HCT116 (cell line): ENCODE measurements at regions not wholly inside any gene's neighbourhood (a gene's known extent, or its start where the extent isn't known, plus 50 kb on each side); places are given as distances from the start of the nearest gene placed in this dataset.

Source experiments
- ATAC-seq: fragments of 200-7000 bp; cut with Tn5 transposase; 2 replicates; pipeline ENCODE4 v1.9.1; 2020; ENCODE audit warnings: mild to moderate bottlenecking, moderate library complexity
- BruUV-seq: library from RNA; stranded (reverse); fragments of 400-500 nt; replicated peaks from 2 replicates; lab custom pipeline; 2021; lab: Mats Ljungman, UMichigan
- CTCF ChIA-PET: fragments of 300-600 bp; sonication (Branson Sonifier 250); formaldehyde crosslinking; loops from one replicate; lab custom pipeline; 2021; ENCODE audit warnings: antibody characterized with exemption; lab: Charles Lee
- POLR2A ChIA-PET: fragments of 300-600, 350-600 bp; sonication (Branson Sonifier 250); formaldehyde crosslinking; loops from one replicate; lab custom pipeline; 2021; ENCODE audit warnings: antibody characterized with exemption; lab: Charles Lee
- RAD21 ChIA-PET, 2 experiments: fragments of 300-600 bp; sonication (Branson Sonifier 250); formaldehyde crosslinking; loops; one replicate each; lab custom pipeline; 2023; ENCODE audit warnings: low total read pairs in 2 of 2; ENCODE audit not compliant: uncharacterized antibody in 2 of 2, unreplicated experiment in 2 of 2, low non-redundant PET in 1 of 2; lab: Charles Lee
- DNase-seq: peaks from one replicate; pipeline ENCODE4 v3.0.0-alpha.2; 2010; ENCODE audit warnings: low read depth, low spot score
- H2AFZ ChIP-seq: fragments of 200-600 bp; shearing (Covaris generic), sonication (generic); 2 replicates; pipeline ENCODE4 v1.6.1; 2017; ENCODE audit warnings: low read depth, mixed run types, mixed read lengths, antibody characterized with exemption, low read length; ENCODE audit not compliant: poor library complexity, severe bottlenecking
- H3K27ac ChIP-seq: 2 replicates; pipeline ENCODE4 v1.5.1; 2012; ENCODE audit warnings: low read depth, low read length
- H3K27me3 ChIP-seq: fragments of 200-600 bp; sonication (generic); 2 replicates; pipeline ENCODE4 v1.6.1; 2016; ENCODE audit warnings: mixed run types, low read length, mixed read lengths; ENCODE audit not compliant: insufficient read depth
- H3K36me3 ChIP-seq, 2 experiments: fragments of 200-500 bp in 1 of 2; fragments of 200-600 bp in 1 of 2; sonication (Bioruptor generic) in 1 of 2; sonication (generic) in 1 of 2; 2 replicates each; pipeline versions ENCODE4 v1.5.1 to v1.6.1; 2014 to 2016; ENCODE audit warnings: low read length in 2 of 2, inconsistent platforms in 1 of 2, mixed read lengths in 1 of 2, mixed run types in 1 of 2; ENCODE audit not compliant: insufficient read depth in 2 of 2, control insufficient read depth in 1 of 2
- H3K4me1 ChIP-seq, 2 experiments: fragments of 200-600 bp in 1 of 2; sonication (generic) in 1 of 2; 2 replicates each; pipeline versions ENCODE4 v1.5.1 to v1.6.1; 2012 to 2017; ENCODE audit warnings: low read length in 2 of 2, inconsistent platforms in 1 of 2, mild to moderate bottlenecking in 1 of 2, mixed read lengths in 1 of 2, mixed run types in 1 of 2, moderate library complexity in 1 of 2; ENCODE audit not compliant: insufficient read depth in 2 of 2, control insufficient read depth in 1 of 2
- H3K4me2 ChIP-seq: fragments of 200-600 bp; sonication (generic); 2 replicates; pipeline ENCODE4 v1.6.1; 2017; ENCODE audit warnings: mixed run types, low read length, mixed read lengths
- H3K4me3 ChIP-seq, 2 experiments: fragments of 200-600 bp in 1 of 2; sonication (generic) in 1 of 2; replicated peaks in 1 of 2; 2 replicates each; pipeline ENCODE4 v1.5.1; 2011 to 2016; ENCODE audit warnings: low read length in 2 of 2, control low read depth in 1 of 2, low read depth in 1 of 2, mild to moderate bottlenecking in 1 of 2, mixed read lengths in 1 of 2, mixed run types in 1 of 2
- H3K79me2 ChIP-seq: fragments of 200-600 bp; sonication (generic); 2 replicates; pipeline ENCODE4 v1.6.1; 2017; ENCODE audit warnings: mild to moderate bottlenecking, mixed run types, low read length, moderate library complexity, mixed read lengths; ENCODE audit not compliant: insufficient read depth
- H3K9ac ChIP-seq: fragments of 200-600 bp; sonication (generic); 2 replicates; pipeline ENCODE4 v1.6.1; 2016; ENCODE audit warnings: low read length, mixed read lengths
- H3K9me2 ChIP-seq: fragments of 200-600 bp; sonication (generic), shearing (Covaris generic); 2 replicates; pipeline ENCODE4 v1.6.1; 2017; ENCODE audit warnings: mixed run types, mild to moderate bottlenecking, moderate library complexity; ENCODE audit not compliant: insufficient read depth
- H3K9me3 ChIP-seq, 2 experiments: fragments of 200-500 bp in 1 of 2; fragments of 200-600 bp in 1 of 2; sonication (Bioruptor generic) in 1 of 2; sonication (generic) in 1 of 2; 2 replicates each; pipeline ENCODE4 v1.6.1; 2014 to 2017; ENCODE audit warnings: low read length in 2 of 2, mixed read lengths in 2 of 2, inconsistent platforms in 1 of 2, low read depth in 1 of 2, mild to moderate bottlenecking in 1 of 2, mixed run types in 1 of 2, moderate library complexity in 1 of 2; ENCODE audit not compliant: control insufficient read depth in 1 of 2, insufficient read depth in 1 of 2
- H4K20me1 ChIP-seq: fragments of 200-600 bp; sonication (generic), shearing (Covaris generic); 2 replicates; pipeline ENCODE4 v1.6.1; 2017; ENCODE audit warnings: mixed run types, mild to moderate bottlenecking, moderate library complexity; ENCODE audit not compliant: insufficient read depth
- CEBPB ChIP-seq: IDR thresholded peaks from 2 replicates; pipeline ENCODE4 v1.6.1; 2012; ENCODE audit warnings: low read depth
- EZH2 ChIP-seq: fragments of 200-600 bp; sonication (generic); IDR thresholded peaks from 2 replicates; pipeline ENCODE4 v1.6.1; 2017; ENCODE audit warnings: antibody characterized with exemption, mixed run types
- EZH2phosphoT487 ChIP-seq: fragments of 200-600 bp; IDR thresholded peaks from 2 replicates; pipeline ENCODE4 v1.6.1; 2018; ENCODE audit warnings: antibody characterized with exemption, borderline replicate concordance
- FOSL1 ChIP-seq: IDR thresholded peaks from 2 replicates; pipeline ENCODE4 v1.6.1; 2012; ENCODE audit warnings: low read depth
- JUND ChIP-seq: IDR thresholded peaks from 2 replicates; pipeline ENCODE4 v1.6.1; 2012
- POLR2A ChIP-seq: IDR thresholded peaks from 2 replicates; pipeline ENCODE4 v1.7.0; 2011; ENCODE audit warnings: borderline replicate concordance; ENCODE audit not compliant: insufficient read depth, insufficient read length; ENCODE audit errors: extremely low read depth
- POLR2AphosphoS5 ChIP-seq: IDR thresholded peaks from 2 replicates; pipeline ENCODE4 v1.6.1; 2011; ENCODE audit warnings: mild to moderate bottlenecking, low read depth, low read length, moderate library complexity
- SIN3A ChIP-seq: IDR thresholded peaks from 2 replicates; pipeline ENCODE4 v1.6.1; 2012; ENCODE audit warnings: low read depth
- SP1 ChIP-seq: IDR thresholded peaks from 2 replicates; pipeline ENCODE4 v1.6.1; 2012; ENCODE audit warnings: low read depth
- SRF ChIP-seq: IDR thresholded peaks from 2 replicates; pipeline ENCODE4 v1.6.1; 2012; ENCODE audit warnings: low read depth
- YY1 ChIP-seq: IDR thresholded peaks from 2 replicates; pipeline ENCODE4 v1.6.1; 2011; ENCODE audit warnings: low read length, low read depth, moderate library complexity, mild to moderate bottlenecking; ENCODE audit not compliant: insufficient replicate concordance; ENCODE audit errors: extremely low read depth
- ZBTB33 ChIP-seq: IDR thresholded peaks from 2 replicates; pipeline ENCODE4 v1.6.1; 2011; ENCODE audit warnings: mild to moderate bottlenecking, low read length, moderate library complexity; ENCODE audit not compliant: insufficient replicate concordance; ENCODE audit errors: extremely low read depth
- ZFX ChIP-seq: fragments of 450-650 bp; IDR thresholded peaks from 2 replicates; pipeline ENCODE4 v1.6.1; 2017
- ZNF274 ChIP-seq: fragments of 200-500 bp; sonication (Bioruptor generic); IDR thresholded peaks from 2 replicates; pipeline ENCODE4 v1.6.1; 2014; ENCODE audit warnings: mild to moderate bottlenecking, low read depth, low read length, inconsistent platforms
- intact Hi-C: fragments of 100-400 bp; cut with micrococcal nuclease; formaldehyde crosslinking; loops from 2 replicates; pipeline ENCODE4 v1.10.0; 2022
- TF ChIP-seq, protein P1 (sequence below), 3 experiments: fragments of 200-600 bp in 1 of 3; sonication (generic) in 1 of 3; IDR thresholded peaks in 2 of 3; conservative IDR thresholded peaks in 1 of 3; 2 replicates each; pipeline ENCODE4 v1.5.1; 2012 to 2017; ENCODE audit warnings: low read depth in 2 of 3, low read length in 2 of 3, antibody characterized with exemption in 1 of 3, borderline replicate concordance in 1 of 3, control low read depth in 1 of 3, mild to moderate bottlenecking in 1 of 3, mixed read lengths in 1 of 3, mixed run types in 1 of 3, moderate library complexity in 1 of 3; ENCODE audit not compliant: insufficient read depth in 1 of 3

GRCh38 chr19:30788105-30788765 is 416.1 kb downstream of the ZNF536 start:
- Histone ChIP-seq H3K9me2 (no peaks in the 10 kb centered on the region), H3K36me3 (no peaks in the 10 kb centered on the region), H3K9me3 (peaks cover 0 to 20% of the 10 kb centered on the region in 2 experiments; a peak in 2 of 4 replicates), H3K4me2 (no peak overlapping the region), H3K27ac (no peak overlapping the region), H3K4me3 (no peak overlapping the region), H3K4me1 (no peaks in the 10 kb centered on the region)
- ChIA-PET POLR2A (no interaction called here), CTCF (no interaction called here)
- no peak for ATAC-seq
- no peak for DNase-seq
- no TSS peak for BruUV-seq
- intact Hi-C loops = loop anchor here (10.0 kb wide), 1 partner anchor 1437 kb away; no protein-coding TSS in a partner anchor
- TF ChIP-seq ZNF274 (no peak), JUND (no peak), ZFX (no peak), YY1 (no peak)
- TF ChIP-seq, all 23 proteins: peak for 0
- Histone ChIP-seq H3K27me3 (no peaks in the 10 kb centered on the region), H3K79me2 (no peaks in the 10 kb centered on the region), H2AFZ (no peak overlapping the region), H4K20me1 (no peaks in the 10 kb centered on the region), H3K9ac (no peak overlapping the region)
- RAD21 ChIA-PET = no interaction called here

- no peak overlapping the region for H3K4me3 ChIP-seq
- no peaks in the 10 kb centered on the region for H4K20me1 ChIP-seq
- BruUV-seq = no TSS peak
- no peak overlapping the region for H3K27ac ChIP-seq
- ChIA-PET RAD21 (no interaction called here), CTCF (no interaction called here), POLR2A (no interaction called here)
- H3K36me3 ChIP-seq = no peaks in the 10 kb centered on the region
- no peak overlapping the region for H3K4me2 ChIP-seq
- no peaks in the 10 kb centered on the region for H3K4me1 ChIP-seq
- H3K27me3 ChIP-seq = no peaks in the 10 kb centered on the region
- peaks cover 0 to 11% of the 10 kb centered on the region in 2 experiments; a peak in 2 of 4 replicates for H3K9me3 ChIP-seq
- intact Hi-C loops = loop anchor here (10.0 kb wide), 1 partner anchor 1439 kb away; no protein-coding TSS in a partner anchor
- no peak overlapping the region for H2AFZ ChIP-seq
- H3K79me2 ChIP-seq = no peaks in the 10 kb centered on the region
- H3K9me2 ChIP-seq = no peaks in the 10 kb centered on the region
- DNase-seq = no peak
- no peak overlapping the region for H3K9ac ChIP-seq
- ATAC-seq = no peak
- TF ChIP-seq SRF (no peak), EZH2 (no peak), POLR2A (no peak), JUND (no peak), ZNF274 (no peak), SIN3A (no peak), YY1 (no peak), POLR2AphosphoS5 (no peak), SP1 (no peak), FOSL1 (no peak), ZBTB33 (no peak), CEBPB (no peak), ZFX (no peak), EZH2phosphoT487 (no peak)
- TF ChIP-seq, protein P1, sequence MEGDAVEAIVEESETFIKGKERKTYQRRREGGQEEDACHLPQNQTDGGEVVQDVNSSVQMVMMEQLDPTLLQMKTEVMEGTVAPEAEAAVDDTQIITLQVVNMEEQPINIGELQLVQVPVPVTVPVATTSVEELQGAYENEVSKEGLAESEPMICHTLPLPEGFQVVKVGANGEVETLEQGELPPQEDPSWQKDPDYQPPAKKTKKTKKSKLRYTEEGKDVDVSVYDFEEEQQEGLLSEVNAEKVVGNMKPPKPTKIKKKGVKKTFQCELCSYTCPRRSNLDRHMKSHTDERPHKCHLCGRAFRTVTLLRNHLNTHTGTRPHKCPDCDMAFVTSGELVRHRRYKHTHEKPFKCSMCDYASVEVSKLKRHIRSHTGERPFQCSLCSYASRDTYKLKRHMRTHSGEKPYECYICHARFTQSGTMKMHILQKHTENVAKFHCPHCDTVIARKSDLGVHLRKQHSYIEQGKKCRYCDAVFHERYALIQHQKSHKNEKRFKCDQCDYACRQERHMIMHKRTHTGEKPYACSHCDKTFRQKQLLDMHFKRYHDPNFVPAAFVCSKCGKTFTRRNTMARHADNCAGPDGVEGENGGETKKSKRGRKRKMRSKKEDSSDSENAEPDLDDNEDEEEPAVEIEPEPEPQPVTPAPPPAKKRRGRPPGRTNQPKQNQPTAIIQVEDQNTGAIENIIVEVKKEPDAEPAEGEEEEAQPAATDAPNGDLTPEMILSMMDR (IDR thresholded peaks at IDR 0.05 in 2 of 3, conservative IDR thresholded peaks at IDR 0.05 in 1 of 3; ENCODE audit: borderline replicate concordance in 1 of 3, insufficient read depth in 1 of 3, low read depth in 2 of 3, low read length in 2 of 3) = no peak
Observed at GRCh38 chr19:30785458-30786137, 413.4 kb downstream of the ZNF536 start.
